Hematopoietic multipotent progenitor cell (in vitro differentiated cells): ENCODE measurements at regions not wholly inside any gene's neighbourhood (a gene's known extent, or its start where the extent isn't known, plus 50 kb on each side); places are given as distances from the start of the nearest gene placed in this dataset.

ENCODE experiments used
- DNase-seq, 3 donors: peaks; one replicate each; pipeline ENCODE4 v3.0.0-alpha.2; 2011 to 2015; ENCODE audit warnings: low read depth in 2 of 3, low spot score in 2 of 3

- DNase-seq = no peak
Observed at GRCh38 chr7:12779947-12780346, 92.5 kb downstream of the ARL4A start.

GRCh38 chr7:12783421-12784095 lies 96.1 kb downstream of the ARL4A start:
- DNase-seq = no peak

GRCh38 chr7:12785473-12785872 lies 98.0 kb downstream of the ARL4A start:
- no peak for DNase-seq

- DNase-seq = no peak
Observed at GRCh38 chr7:12786494-12786893, 99.1 kb downstream of the ARL4A start.

- DNase-seq = no peak
Observed at GRCh38 chr7:12788171-12788570, 100.7 kb downstream of the ARL4A start.

- no peak for DNase-seq
Observed at GRCh38 chr7:12788591-12788990, 101.2 kb downstream of the ARL4A start.

GRCh38 chr7:12794722-12795302 lies 107.4 kb downstream of the ARL4A start:
- DNase-seq = no peak

- DNase-seq = no peak
Observed at GRCh38 chr7:12796397-12797127, 109.1 kb downstream of the ARL4A start.

- no peak for DNase-seq
Observed at GRCh38 chr7:12800486-12800885, 113.1 kb downstream of the ARL4A start.

- DNase-seq = no peak
Observed at GRCh38 chr7:12801107-12801506, 113.7 kb downstream of the ARL4A start.

GRCh38 chr7:12802070-12802469 lies 114.6 kb downstream of the ARL4A start:
- no peak for DNase-seq

GRCh38 chr7:12803542-12803941 lies 116.1 kb downstream of the ARL4A start:
- DNase-seq = no peak

- no peak for DNase-seq
Observed at GRCh38 chr7:12805518-12805928, 118.1 kb downstream of the ARL4A start.

- no peak for DNase-seq
Observed at GRCh38 chr7:12805957-12806356, 118.5 kb downstream of the ARL4A start.

- DNase-seq = no peak
Observed at GRCh38 chr7:12809476-12809875, 122.0 kb downstream of the ARL4A start.

- DNase-seq = no peak
Observed at GRCh38 chr7:12812111-12812510, 124.7 kb downstream of the ARL4A start.

- DNase-seq = no peak
Observed at GRCh38 chr7:12814107-12814506, 126.7 kb downstream of the ARL4A start.

GRCh38 chr7:12814828-12815227 lies 127.4 kb downstream of the ARL4A start:
- no peak for DNase-seq

- DNase-seq = no peak
Observed at GRCh38 chr7:12815426-12815825, 128.0 kb downstream of the ARL4A start.

- DNase-seq = no peak
Observed at GRCh38 chr7:12815871-12816270, 128.4 kb downstream of the ARL4A start.

- no peak for DNase-seq
Observed at GRCh38 chr7:12820777-12821176, 133.3 kb downstream of the ARL4A start.

GRCh38 chr7:12821746-12822145 lies 134.3 kb downstream of the ARL4A start:
- DNase-seq = no peak
